ENCODE measurements at regions not wholly inside any gene's neighbourhood (a gene's known extent, or its start where the extent isn't known, plus 50 kb on each side); places are given as distances from the start of the nearest gene placed in this dataset.

- Histone ChIP-seq H4K20me1 (ENCODE audit: low read depth, low read length) (no peaks in the 10 kb centered on the region), H3K4me2 (ENCODE audit: low read depth, low read length, poor library complexity, severe bottlenecking) (no peak overlapping the region), H3K9ac (ENCODE audit: low read length) (no peak overlapping the region), H3K27me3 (ENCODE audit: low read length) (no peaks in the 10 kb centered on the region), H3K9me2 (replicated peaks; ENCODE audit: insufficient read depth, low read length) (no peaks in the 10 kb centered on the region), H3F3A (ENCODE audit: insufficient read depth) (no peaks in the 10 kb centered on the region), H3K79me2 (ENCODE audit: insufficient read depth, low read length) (no peaks in the 10 kb centered on the region), H3K36me3 (ENCODE audit: low read length) (no peaks in the 10 kb centered on the region), H2AFZ (ENCODE audit: low read depth, low read length, severe bottlenecking) (no peak overlapping the region), H3K4me3 (ENCODE audit: insufficient read depth, low read length, poor library complexity, severe bottlenecking) (no peak overlapping the region), H3K9me3 (ENCODE audit: insufficient read depth, low read length) (no peaks in the 10 kb centered on the region), H3K27ac (ENCODE audit: low read depth, low read length) (no peak overlapping the region)
- no peak for TF ChIP-seq EZH2phosphoT487 (conservative IDR thresholded peaks at IDR 0.05; ENCODE audit: low read length)
- TF ChIP-seq CTCF (IDR thresholded peaks at IDR 0.05; ENCODE audit: insufficient read depth, low read length, poor library complexity, severe bottlenecking) = no peak
Observed at GRCh38 chr9:80127920-80128319, 556.2 kb downstream of the TLE4 start.

GRCh38 chr9:80125731-80126264 is 554.0 kb downstream of the TLE4 start:
- no peak overlapping the region for H3K4me2 ChIP-seq (ENCODE audit: low read depth, low read length, poor library complexity, severe bottlenecking)
- H3F3A ChIP-seq (ENCODE audit: insufficient read depth) = no peaks in the 10 kb centered on the region
- H3K27me3 ChIP-seq (ENCODE audit: low read length) = no peaks in the 10 kb centered on the region
- H2AFZ ChIP-seq (ENCODE audit: low read depth, low read length, severe bottlenecking) = no peak overlapping the region
- H3K79me2 ChIP-seq (ENCODE audit: insufficient read depth, low read length) = no peaks in the 10 kb centered on the region
- no peak for TF ChIP-seq EZH2phosphoT487 (conservative IDR thresholded peaks at IDR 0.05; ENCODE audit: low read length)
- TF ChIP-seq CTCF (IDR thresholded peaks at IDR 0.05; ENCODE audit: insufficient read depth, low read length, poor library complexity, severe bottlenecking) = no peak
- no peaks in the 10 kb centered on the region for H3K9me2 ChIP-seq (replicated peaks; ENCODE audit: insufficient read depth, low read length)
- H3K9ac ChIP-seq (ENCODE audit: low read length) = no peak overlapping the region
- no peak overlapping the region for H3K4me3 ChIP-seq (ENCODE audit: insufficient read depth, low read length, poor library complexity, severe bottlenecking)
- no peak overlapping the region for H3K27ac ChIP-seq (ENCODE audit: low read depth, low read length)
- H3K36me3 ChIP-seq (ENCODE audit: low read length) = no peaks in the 10 kb centered on the region
- H4K20me1 ChIP-seq (ENCODE audit: low read depth, low read length) = no peaks in the 10 kb centered on the region
- no peaks in the 10 kb centered on the region for H3K9me3 ChIP-seq (ENCODE audit: insufficient read depth, low read length)

GRCh38 chr9:80117031-80117430 is 545.3 kb downstream of the TLE4 start:
- Histone ChIP-seq H3K36me3 (ENCODE audit: low read length) (no peaks in the 10 kb centered on the region), H3K4me2 (ENCODE audit: low read depth, low read length, poor library complexity, severe bottlenecking) (no peak overlapping the region), H3K4me3 (ENCODE audit: insufficient read depth, low read length, poor library complexity, severe bottlenecking) (no peak overlapping the region), H2AFZ (ENCODE audit: low read depth, low read length, severe bottlenecking) (no peak overlapping the region), H3K27me3 (ENCODE audit: low read length) (no peaks in the 10 kb centered on the region), H3K27ac (ENCODE audit: low read depth, low read length) (no peak overlapping the region), H4K20me1 (ENCODE audit: low read depth, low read length) (no peaks in the 10 kb centered on the region), H3K79me2 (ENCODE audit: insufficient read depth, low read length) (no peaks in the 10 kb centered on the region), H3K9me2 (replicated peaks; ENCODE audit: insufficient read depth, low read length) (no peaks in the 10 kb centered on the region), H3F3A (ENCODE audit: insufficient read depth) (no peaks in the 10 kb centered on the region), H3K9ac (ENCODE audit: low read length) (no peak overlapping the region), H3K9me3 (ENCODE audit: insufficient read depth, low read length) (no peaks in the 10 kb centered on the region)
- no peak for TF ChIP-seq EZH2phosphoT487 (conservative IDR thresholded peaks at IDR 0.05; ENCODE audit: low read length)

GRCh38 chr9:80114241-80114640 is 542.5 kb downstream of the TLE4 start:
- H3K9me2 ChIP-seq (replicated peaks; ENCODE audit: insufficient read depth, low read length) = no peaks in the 10 kb centered on the region
- no peaks in the 10 kb centered on the region for H3K79me2 ChIP-seq (ENCODE audit: insufficient read depth, low read length)
- no peak overlapping the region for H3K27ac ChIP-seq (ENCODE audit: low read depth, low read length)
- H2AFZ ChIP-seq (ENCODE audit: low read depth, low read length, severe bottlenecking) = no peak overlapping the region
- no peak overlapping the region for H3K4me3 ChIP-seq (ENCODE audit: insufficient read depth, low read length, poor library complexity, severe bottlenecking)
- no peak overlapping the region for H3K4me2 ChIP-seq (ENCODE audit: low read depth, low read length, poor library complexity, severe bottlenecking)
- H4K20me1 ChIP-seq (ENCODE audit: low read depth, low read length) = no peaks in the 10 kb centered on the region
- no peaks in the 10 kb centered on the region for H3K9me3 ChIP-seq (ENCODE audit: insufficient read depth, low read length)
- H3K9ac ChIP-seq (ENCODE audit: low read length) = no peak overlapping the region
- no peaks in the 10 kb centered on the region for H3K27me3 ChIP-seq (ENCODE audit: low read length)
- no peak for TF ChIP-seq CTCF (IDR thresholded peaks at IDR 0.05; ENCODE audit: insufficient read depth, low read length, poor library complexity, severe bottlenecking)
- no peak for TF ChIP-seq EZH2phosphoT487 (conservative IDR thresholded peaks at IDR 0.05; ENCODE audit: low read length)
- no peaks in the 10 kb centered on the region for H3F3A ChIP-seq (ENCODE audit: insufficient read depth)
- no peaks in the 10 kb centered on the region for H3K36me3 ChIP-seq (ENCODE audit: low read length)
